GM12864 (cell line): ENCODE measurements at regions not wholly inside any gene's neighbourhood (a gene's known extent, or its start where the extent isn't known, plus 50 kb on each side); places are given as distances from the start of the nearest gene placed in this dataset.

Experiments used
- DNase-seq: peaks from one replicate; pipeline ENCODE4 v3.0.0-alpha.2; 2011; ENCODE audit warnings: low read depth
- H3K4me3 ChIP-seq: 2 replicates; pipeline ENCODE4 v1.5.1; 2011; ENCODE audit warnings: mild to moderate bottlenecking, low read depth, low read length, control low read depth
- TF ChIP-seq, protein P1 (sequence below): IDR thresholded peaks from 2 replicates; pipeline ENCODE4 v1.5.1; 2011; ENCODE audit warnings: low read depth, mild to moderate bottlenecking, moderate library complexity, low read length, control low read depth, inconsistent platforms; ENCODE audit errors: missing control alignments

GRCh38 chr12:20248646-20249045, 119.7 kb upstream of the PDE3A start:
- no peak for DNase-seq
- no peak overlapping the region for H3K4me3 ChIP-seq
- TF ChIP-seq, protein P1, sequence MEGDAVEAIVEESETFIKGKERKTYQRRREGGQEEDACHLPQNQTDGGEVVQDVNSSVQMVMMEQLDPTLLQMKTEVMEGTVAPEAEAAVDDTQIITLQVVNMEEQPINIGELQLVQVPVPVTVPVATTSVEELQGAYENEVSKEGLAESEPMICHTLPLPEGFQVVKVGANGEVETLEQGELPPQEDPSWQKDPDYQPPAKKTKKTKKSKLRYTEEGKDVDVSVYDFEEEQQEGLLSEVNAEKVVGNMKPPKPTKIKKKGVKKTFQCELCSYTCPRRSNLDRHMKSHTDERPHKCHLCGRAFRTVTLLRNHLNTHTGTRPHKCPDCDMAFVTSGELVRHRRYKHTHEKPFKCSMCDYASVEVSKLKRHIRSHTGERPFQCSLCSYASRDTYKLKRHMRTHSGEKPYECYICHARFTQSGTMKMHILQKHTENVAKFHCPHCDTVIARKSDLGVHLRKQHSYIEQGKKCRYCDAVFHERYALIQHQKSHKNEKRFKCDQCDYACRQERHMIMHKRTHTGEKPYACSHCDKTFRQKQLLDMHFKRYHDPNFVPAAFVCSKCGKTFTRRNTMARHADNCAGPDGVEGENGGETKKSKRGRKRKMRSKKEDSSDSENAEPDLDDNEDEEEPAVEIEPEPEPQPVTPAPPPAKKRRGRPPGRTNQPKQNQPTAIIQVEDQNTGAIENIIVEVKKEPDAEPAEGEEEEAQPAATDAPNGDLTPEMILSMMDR = no peak

- TF ChIP-seq, protein P1 = no peak
- no peak overlapping the region for H3K4me3 ChIP-seq
- DNase-seq = no peak
Observed at GRCh38 chr12:20250761-20251160, 117.6 kb upstream of the PDE3A start.

GRCh38 chr12:20257311-20257710, 111.0 kb upstream of the PDE3A start:
- DNase-seq = no peak
- H3K4me3 ChIP-seq = no peak overlapping the region
- TF ChIP-seq, protein P1 = no peak

DNA sequence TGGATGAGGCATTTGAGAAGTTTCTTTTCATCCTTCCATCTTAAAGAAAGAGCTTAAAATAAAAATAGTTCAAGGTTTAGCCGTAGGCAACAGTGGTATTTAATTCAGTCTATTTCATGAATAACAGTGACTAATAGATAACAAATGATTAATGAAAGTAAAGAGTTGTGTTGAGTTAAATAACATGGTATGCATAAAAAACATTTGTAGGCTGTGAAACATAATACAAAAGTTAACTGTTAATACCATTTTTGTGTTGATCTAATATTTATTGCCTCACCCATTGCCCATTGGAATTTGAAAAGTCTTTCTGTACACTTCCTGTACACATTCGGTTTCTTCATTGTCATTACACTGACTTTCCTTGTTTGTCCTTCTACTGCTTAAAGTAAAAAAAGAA, 108.6 kb upstream of the PDE3A start:
- TF ChIP-seq, protein P1 = no peak
- no peak for DNase-seq
- no peak overlapping the region for H3K4me3 ChIP-seq

- no peak overlapping the region for H3K4me3 ChIP-seq
- DNase-seq = no peak
- TF ChIP-seq, protein P1 = no peak
Observed at GRCh38 chr12:20260851-20261250, 107.5 kb upstream of the PDE3A start.

GRCh38 chr12:20262119-20262518, 106.2 kb upstream of the PDE3A start:
- no peak for DNase-seq
- no peak overlapping the region for H3K4me3 ChIP-seq
- TF ChIP-seq, protein P1 = no peak

GRCh38 chr12:20264026-20264425, 104.3 kb upstream of the PDE3A start:
- TF ChIP-seq, protein P1 = no peak
- no peak for DNase-seq
- H3K4me3 ChIP-seq = no peak overlapping the region
